ENCODE measurements at regions not wholly inside any gene's neighbourhood (a gene's known extent, or its start where the extent isn't known, plus 50 kb on each side); places are given as distances from the start of the nearest gene placed in this dataset.

DNA sequence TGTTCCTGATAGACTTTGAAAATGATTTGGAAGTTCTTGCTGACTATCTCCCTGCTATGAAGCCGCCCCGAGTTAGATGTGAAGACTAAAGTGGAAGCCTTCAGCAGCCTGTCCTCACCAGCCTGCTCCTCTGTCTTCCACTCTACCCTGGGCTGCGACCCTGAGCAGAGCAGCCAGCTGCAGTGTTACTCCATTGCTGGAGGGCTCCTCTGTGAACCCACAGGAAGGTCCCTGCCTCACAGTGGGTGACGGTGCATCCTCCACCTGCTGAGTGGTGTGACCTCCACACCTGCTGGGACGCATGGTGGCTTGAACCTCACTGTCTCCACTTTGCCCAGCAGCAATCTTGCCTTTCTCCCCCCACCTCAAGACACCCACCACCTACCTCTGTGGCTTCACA lies 116.4 kb downstream of the IRS2 start:
- no peak for DNase-seq

DNA sequence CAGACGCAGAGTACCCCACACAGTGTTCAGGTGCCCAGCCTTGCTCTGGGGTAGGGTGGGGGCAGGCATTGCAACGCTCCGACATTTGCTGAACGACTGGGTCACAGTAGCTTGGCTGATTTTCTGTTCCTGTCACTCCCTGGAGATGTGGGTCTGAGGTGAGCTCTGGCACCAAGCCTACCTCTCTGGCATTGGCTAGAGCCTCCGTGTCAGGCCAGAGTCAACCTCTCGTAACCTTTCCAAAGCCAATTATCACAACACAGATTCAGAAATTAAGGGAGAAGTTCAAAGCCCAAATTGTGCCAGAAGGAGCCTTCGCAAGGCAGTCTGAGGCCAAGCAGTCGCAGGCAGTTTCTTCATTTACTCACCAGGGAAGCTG lies 117.2 kb downstream of the IRS2 start:
- no peak for DNase-seq

DNA sequence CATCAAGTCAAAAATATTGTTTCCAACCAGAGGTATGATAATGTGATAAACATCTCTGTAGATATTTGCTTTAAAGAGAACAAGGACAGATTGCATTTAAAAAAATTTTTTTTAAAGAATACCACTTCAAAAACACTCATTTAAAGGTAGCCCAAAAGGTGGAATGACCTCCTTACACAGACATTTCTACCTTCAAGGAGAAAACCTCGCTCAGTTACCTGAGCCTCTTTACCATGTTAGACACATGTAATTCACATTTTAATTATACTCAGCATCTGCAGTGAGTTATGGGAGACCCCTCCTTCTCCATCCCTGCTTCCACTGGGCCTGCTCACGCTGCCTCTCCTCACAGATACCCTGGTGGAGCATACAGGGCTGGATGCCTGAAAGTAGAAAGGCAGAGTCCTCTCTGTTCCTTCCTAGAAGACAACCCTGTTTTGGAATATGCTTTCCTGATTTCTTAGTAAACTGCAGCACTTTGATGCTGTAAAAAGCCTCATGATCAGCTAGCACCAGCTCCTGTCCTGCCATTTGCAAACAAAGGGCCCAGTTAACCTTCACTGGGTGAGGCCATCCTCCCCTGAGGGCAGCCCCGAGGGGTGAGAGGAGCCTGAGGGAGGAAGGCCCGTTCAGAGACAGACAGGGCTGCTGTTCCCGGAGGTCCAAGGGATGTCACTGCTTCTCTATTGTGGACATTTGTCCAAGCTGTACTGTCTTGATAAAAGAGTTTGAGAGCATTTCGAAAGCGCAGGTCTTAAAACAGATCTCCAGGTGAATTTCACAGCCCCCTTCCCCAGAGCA lies 117.8 kb downstream of the IRS2 start:
- DNase-seq: no peak

DNA sequence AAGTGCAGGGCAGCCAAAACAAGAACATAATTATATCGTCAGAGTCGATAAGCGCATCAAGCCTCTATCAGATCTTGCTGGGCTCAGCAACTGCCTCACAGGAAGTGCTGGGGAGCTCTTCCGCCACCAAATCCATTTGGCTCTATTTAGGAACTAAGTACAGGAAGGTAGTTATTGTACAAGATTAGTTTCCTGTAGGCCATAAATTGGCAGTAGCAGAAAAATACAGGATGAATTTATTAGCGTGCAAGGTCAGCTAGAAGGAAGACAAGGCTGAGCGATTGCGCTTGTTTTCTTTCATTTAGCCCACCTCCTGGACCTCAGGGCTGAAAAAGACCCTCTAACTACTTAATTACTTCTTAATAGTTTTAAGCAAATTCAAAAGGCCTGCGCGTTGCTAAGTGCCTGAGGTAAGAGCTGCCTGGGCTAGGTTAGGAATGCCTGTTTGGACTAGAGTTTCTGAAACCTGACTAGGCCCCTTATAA lies 118.5 kb downstream of the IRS2 start:
- no peak for DNase-seq

DNA sequence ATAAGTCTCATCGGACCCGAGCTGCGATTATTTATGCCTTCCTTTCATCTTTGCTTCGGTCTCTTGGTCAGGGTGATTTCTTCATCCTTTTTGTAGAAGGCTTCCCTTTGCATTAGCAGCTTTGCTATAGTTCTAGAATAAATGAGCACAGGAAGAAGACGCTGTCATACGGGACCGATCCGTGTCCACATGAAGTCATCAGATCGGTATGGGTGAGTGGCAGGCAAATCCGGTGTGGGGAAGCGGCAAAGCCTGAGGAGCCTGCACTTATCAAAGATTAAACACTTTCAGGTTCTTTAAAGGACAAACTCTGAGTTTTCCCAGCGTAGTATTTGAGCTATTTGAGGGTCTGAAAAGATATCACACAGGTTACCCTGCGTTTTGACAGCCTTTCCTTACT lies 119.3 kb downstream of the IRS2 start:
- DNase-seq: no peak

DNA sequence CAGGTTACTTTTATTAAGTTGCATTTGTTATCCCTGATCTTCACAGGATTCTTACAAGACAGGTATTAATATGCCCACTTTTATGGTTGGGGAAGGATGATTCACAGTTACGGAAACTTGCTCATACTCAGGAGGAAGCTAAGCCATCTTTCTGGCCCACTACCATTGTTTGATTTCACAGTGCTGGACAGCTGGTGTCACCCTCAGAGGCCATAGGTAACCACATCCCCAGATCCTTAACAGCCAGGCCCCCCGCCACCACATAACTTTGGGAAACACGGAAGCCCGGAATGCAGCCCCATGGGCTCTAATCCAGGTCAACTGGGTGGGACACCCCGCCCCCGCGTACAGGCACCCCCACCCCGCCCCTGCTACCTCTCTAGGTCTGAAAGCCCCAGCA lies 119.7 kb downstream of the IRS2 start:
- DNase-seq: no peak

DNA sequence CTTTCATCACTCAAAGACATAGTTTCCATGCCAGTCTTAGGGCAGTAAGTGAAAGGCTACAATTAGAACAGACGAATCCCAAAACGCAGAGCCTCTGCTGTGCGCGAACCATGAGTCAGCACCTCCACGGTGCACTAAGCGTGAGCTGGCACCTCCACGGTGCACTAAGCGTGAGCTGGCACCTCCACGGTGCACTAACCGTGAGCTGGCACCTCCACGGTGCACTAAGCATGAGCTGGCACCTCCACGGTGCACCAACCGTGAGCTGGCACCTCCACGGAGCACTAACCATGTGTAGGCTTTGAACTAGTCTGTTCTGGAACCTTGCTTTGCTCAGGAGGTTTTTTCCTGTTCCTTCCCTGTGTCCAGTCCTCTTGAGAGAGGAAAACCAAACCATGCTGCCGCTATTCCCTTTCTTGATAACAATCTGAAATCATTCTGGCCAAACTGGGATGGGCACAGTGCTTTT lies 120.6 kb downstream of the IRS2 start:
- no peak for DNase-seq

DNA sequence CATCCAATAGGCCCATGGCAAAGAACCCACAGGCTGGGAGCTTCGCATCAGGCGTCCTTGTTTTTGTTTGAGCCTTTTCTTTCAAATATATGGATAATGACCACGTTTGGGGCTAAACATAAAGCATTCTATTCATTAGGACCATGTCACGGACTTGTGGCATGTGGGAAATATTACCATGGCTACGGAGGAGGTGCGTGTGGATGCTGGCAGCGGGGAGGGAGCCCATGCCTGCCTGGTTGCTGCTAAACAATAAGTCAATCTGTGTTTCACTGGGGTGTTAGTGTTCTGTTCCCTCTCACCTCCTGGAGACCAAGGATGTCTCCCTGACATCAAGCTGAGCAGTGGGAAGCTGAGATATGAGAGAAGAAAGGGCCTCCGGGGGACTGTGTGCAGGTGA lies 121.1 kb downstream of the IRS2 start:
- DNase-seq: no peak

DNA sequence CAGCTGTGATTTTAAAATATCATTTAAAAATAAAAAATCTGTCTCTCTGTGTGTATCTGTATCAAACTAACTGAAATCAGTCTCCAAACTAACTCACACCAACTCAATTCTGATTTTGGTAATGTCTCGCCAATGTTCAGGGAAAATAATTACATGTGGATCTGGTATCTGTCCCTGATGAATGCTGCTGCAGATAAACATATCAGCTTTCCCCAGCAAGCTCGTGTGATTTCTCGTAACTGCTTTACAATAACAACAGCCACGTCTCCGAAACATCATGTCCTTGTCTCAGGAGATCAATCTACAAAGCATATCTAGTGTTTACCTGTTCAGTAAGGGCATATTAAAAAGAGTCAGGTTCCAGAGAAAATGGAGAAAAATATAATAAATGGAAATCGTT lies 129.0 kb downstream of the IRS2 start:
- DNase-seq: no peak

DNA sequence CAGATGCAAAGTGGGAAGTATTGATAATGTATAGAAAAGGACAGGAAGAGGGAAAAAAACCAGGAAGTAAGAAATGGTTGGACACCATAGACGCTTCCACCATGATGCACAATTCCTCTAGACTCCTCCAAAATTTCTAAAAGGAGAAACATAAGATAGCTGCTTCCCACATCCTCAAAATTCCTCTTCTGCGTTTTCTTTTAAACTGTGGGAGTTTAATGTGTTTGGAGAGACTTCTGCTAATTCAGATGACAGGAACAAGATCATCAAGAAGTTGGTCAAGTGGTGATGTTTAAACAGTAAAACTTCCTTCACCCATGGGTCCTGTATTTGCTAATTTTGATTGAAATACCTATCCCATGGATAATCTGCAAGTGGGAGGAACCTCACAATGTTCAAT lies 130.2 kb downstream of the IRS2 start:
- DNase-seq: no peak

DNA sequence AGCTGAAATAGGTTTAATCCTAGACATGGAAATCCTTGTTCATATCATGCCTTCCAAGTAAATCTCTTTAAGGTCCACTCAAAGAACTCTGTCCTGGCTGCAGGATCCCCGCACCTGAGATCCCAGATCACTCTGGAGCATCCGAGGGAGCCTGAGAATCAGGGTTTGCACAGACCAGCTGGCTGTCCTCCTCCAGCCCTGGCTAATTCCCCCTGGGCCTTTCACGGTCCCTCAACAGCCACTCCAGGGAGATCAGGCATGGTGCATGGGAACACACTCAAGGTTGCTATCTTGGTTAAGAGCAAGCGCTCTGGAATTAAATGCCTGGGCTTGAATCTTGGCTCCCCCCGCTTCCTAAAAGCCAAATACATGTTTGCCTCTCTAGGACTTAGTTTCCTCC lies 130.8 kb downstream of the IRS2 start:
- DNase-seq: no peak

DNA sequence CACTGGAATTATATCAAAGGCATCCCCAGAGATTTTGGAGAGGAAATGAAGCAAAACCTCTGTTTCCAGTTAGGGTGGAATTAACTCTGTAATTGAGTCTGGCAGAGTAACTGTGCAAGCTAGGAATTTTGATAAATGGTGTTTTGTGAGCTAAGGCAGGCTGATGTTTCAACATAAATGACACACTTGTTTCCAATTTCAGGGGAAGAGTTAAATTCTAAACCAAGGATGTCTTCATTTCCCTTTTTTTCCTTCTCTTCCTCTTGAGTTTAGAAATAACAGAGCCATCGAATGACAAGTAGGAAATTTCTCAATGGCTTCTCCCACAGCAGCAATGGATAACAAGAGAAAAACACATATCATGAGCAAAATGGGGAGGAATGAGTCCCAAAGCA lies 131.2 kb downstream of the IRS2 start:
- DNase-seq: peak; percentile 83

DNA sequence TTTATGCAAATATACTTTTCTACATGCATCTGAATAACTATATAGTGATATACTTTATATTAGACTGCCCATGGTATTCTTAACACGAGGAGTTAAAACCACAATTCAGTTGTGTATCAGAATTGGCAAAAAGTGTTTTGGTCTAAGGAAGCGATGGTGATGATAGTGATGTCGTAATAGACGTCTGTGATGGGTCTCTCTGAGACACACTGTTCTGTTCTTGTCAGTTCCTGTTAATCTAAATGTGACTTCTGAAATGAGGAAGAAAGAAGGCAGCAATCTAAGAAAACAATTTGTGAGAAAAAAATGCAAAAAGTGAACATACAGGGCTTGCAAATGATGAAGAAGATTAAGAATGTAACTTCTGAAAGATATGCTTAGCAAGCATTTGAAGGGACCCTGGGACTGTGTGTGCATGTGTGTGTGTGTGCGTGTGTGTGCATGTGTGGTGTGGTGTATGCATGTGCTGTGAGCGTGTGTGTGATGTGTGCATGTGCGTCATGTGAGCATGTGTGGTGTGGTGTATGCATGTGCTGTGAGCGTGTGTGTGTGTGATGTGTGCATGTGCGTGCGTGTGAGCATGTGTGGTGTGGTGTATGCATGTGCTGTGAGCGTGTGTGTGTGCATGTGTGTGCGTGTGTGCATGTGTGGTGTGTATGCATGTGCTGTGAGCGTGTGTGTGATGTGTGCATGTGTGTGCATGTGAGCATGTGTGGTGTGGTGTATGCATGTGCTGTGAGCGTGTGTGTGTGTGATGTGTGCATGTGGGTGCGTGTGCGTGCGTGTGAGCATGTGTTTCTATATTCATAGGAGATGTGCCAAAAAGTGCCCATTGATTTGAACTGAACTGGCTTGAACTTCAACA lies 131.8 kb downstream of the IRS2 start:
- peak; percentile 98 for DNase-seq

DNA sequence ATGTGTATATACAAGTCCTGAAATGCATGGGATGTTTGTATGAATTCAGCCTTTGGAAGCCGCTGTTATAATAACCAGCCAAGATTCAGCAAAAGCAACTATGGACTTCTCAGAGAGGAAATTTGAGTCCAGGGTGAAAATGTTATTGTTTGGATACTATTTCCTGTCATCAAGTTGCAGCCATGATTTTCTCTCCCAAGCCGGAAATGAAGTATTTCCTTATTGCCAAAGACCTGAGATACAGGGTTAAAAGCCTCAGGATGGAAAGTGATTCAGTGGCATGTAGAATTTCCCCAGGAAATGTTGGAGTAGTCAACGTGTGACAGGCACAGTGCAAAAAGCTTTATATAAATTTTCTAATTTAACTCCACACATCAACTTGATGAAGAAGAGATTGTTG lies 133.9 kb downstream of the IRS2 start:
- no peak for DNase-seq

DNA sequence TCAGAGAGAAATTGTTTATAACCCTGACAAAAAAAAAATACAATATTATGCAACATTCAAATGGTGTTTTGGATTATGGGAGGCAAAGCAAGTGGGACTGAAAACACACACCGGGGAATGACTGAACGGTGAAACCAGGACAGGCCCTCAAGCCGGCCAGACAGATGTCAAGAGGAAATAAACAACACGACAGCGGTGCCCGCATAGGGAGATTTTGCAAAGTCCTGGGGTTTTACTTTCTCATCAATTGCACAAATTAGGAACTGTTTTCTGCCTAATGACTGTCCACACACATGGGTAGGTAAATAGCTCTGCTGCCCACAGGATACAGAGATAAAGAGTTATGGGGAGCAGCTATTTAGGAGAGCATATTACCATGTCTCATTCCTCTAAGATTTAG lies 134.5 kb downstream of the IRS2 start:
- no peak for DNase-seq

DNA sequence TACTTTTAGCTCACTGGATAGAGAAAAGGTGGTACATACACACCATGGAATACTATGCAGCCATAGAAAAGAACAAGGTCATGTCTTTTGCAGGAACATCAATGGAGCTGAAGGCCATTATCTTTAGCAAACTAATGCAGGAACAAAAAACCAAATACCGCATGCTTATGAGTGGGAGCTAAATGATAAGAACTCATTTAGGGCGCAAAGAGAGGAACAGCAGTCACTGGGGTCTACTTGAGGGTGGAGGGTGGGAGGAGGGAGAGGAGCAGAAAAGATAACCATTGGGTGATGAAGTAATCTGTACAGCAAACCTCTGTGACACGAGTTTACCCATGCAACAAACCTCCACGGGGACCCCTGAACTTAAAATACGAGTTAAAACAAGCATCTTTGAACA lies 135.1 kb downstream of the IRS2 start:
- DNase-seq: no peak

DNA sequence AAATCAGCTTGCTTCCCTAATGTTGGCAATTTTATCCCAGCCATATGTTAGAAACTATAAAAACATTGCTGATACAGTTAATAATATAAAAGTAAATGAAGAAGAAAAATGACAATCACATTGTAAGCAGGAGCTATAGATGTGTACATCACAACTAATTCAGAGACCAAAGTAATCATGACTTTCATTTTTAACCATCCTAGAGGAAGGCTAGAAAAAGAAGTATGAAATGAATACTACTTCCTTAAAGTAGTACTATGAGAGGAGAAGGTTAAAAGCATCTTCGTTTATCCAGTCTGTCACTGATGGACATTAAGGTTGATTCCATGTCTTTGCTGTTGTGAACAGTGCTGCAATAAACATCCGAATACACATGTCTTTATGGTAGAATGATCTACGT lies 135.5 kb downstream of the IRS2 start:
- DNase-seq: no peak

DNA sequence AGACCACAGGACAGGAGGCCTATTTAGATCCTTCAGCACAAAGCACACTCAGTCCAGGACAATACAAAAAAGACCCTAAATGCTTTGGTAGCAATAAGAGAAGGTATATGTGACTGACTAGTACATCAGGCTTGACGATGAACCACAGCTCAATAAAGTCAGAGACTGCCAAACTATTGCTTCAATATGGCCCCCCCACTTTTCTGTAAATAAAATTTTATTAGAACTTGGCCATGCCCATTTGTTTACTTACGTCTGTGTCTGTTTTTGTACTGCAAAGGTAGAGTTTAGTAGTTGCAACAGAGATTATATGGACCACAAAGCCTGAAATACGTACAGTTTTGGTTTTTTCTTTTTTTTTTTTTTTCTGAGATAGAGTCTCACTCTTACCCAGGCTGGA lies 136.7 kb downstream of the IRS2 start:
- DNase-seq: no peak

DNA sequence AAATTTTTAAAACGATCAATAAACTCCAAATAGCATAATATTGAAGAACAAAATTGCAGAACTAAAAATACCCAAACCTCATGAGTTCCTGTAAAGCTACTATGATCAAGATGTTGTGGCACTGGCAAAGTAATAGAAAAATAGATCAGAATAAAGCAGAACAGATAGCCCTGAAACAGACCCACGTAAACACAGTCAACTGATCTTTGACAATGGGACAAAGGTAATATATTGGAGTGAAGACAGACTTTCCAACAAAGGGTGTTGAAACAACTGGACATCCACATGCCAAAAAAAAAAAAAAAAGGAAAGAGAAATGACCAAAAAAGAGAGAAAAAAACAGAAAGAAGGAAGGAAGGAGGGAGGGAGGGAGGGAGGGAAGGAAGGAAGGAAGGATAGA lies 138.7 kb downstream of the IRS2 start:
- DNase-seq: no peak

DNA sequence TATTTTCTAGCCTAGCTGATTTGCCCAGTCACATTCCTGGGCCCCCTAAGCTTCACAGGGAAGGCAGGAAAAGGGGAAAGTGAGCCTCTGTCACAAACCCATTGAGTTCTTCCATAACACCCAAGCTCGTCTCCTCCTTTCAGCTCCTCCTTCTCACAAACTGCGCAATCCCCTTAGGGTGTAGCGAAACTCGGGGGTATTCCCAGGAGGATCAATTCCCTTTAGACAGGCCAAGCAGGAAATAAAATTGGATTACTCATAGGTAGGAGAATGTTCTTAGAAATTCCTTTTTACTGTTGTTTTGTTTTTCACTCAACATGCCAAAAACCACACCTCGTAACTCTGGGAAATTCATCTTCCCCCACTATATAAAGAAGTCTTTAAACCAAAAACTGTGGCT lies 139.3 kb downstream of the IRS2 start:
- DNase-seq: no peak

DNA sequence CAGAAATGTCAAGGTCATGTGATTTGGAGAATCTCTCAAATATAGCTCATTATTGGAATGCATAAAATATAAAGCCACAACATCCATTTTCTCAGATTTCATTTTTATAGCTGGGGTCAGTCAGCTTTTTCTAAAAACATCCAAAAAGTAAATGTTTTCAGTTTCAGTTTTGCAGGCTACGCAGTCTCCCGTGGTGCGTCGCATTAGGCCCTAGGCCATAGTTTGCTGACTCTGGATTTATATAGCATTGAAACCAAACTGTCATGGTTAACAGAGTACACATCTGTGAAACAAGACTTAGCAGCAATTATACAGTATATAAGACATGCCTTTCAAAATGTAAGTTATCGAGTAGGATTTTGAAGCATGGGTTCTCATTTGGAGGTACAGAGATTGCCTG lies 140.0 kb downstream of the IRS2 start:
- DNase-seq: no peak

DNA sequence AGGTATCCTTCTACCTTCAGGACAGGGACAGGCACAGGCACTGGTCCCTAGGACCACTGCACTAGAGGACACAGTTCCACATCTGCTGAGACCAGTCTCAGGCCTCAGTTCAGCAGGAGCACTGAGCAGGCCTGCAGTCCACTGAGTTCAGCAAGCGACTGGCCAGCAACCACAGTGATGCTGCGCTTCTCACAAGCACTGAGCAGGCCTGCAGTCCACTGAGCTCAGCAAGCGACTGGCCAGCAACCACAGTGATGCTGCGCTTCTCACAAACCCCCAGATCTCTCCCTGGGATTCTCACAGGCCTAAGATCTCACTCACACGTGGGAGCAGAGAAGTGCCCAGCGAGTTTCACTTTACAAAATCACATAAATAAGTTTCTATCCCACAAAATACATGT lies 140.6 kb downstream of the IRS2 start:
- no peak for DNase-seq

DNA sequence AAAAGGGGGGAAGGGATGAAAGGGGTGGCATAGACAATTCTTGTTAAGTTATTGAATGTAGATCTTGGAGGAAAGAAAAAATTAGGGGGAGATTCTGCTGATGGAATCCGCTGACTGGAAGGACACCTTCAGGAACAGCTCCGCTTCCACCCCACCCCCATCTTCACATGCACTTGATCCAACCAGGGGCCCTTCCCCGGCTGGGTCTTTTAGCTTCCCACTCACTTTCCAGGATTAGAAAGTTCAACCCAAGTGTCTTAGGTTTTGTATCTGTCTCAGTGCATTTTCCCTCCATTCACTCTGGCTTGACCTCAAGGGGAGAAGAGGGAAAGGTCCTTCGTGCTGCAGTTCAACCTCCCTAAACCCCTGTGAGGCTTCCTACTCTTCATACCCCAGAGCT lies 141.4 kb downstream of the IRS2 start:
- no peak for DNase-seq

DNA sequence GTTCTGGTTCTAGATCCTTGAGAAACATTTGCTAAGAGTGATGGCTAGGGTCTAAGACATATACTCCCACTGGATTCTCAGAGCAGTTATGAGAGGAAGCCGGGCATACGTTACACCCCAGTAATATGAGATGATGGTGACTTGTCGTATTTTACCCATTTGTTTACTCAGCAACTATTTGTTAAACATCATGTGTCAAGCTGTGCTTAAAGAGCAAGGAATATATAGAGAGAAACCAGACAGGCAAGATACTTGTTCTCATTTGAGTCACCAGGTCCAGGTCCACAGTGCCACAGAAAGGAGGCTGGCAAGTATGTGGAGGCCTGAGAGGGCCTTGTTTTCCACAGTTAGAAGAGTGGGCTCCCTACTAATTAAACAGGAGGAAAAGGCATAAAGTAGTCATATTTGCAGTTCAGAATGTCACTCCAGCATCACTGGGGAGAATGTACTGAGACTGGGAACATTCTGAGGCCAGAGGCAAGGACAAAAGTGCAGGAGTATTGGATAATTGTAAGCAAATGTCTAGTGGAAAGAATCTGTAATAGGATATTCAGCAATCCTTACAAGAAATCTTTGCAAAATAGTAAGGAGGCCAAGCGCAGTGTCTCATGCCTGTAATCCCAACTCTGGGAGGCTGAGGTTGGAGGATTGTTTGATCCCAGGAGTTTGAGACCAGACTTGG lies 142.2 kb downstream of the IRS2 start:
- no peak for DNase-seq

Measured in SIG-M5 (cell line).